HCT116 (cell line): ENCODE measurements at regions not wholly inside any gene's neighbourhood (a gene's known extent, or its start where the extent isn't known, plus 50 kb on each side); places are given as distances from the start of the nearest gene placed in this dataset.

Experiments used
- POLR2A ChIP-seq: IDR thresholded peaks from 2 replicates; pipeline ENCODE4 v1.7.0; 2011; ENCODE audit warnings: borderline replicate concordance; ENCODE audit not compliant: insufficient read depth, insufficient read length; ENCODE audit errors: extremely low read depth
- SP1 ChIP-seq: IDR thresholded peaks from 2 replicates; pipeline ENCODE4 v1.6.1; 2012; ENCODE audit warnings: low read depth
- ZNF274 ChIP-seq: fragments of 200-500 bp; sonication (Bioruptor generic); IDR thresholded peaks from 2 replicates; pipeline ENCODE4 v1.6.1; 2014; ENCODE audit warnings: mild to moderate bottlenecking, low read depth, low read length, inconsistent platforms
- TF ChIP-seq, protein P1 (sequence below): IDR thresholded peaks from 2 replicates; pipeline ENCODE4 v1.6.1; 2012; ENCODE audit warnings: low read depth
- TF ChIP-seq, protein P2 (sequence below), 3 experiments: fragments of 200-600 bp in 1 of 3; sonication (generic) in 1 of 3; IDR thresholded peaks in 2 of 3; conservative IDR thresholded peaks in 1 of 3; 2 replicates each; pipeline ENCODE4 v1.5.1; 2012 to 2017; ENCODE audit warnings: low read depth in 2 of 3, low read length in 2 of 3, antibody characterized with exemption in 1 of 3, borderline replicate concordance in 1 of 3, control low read depth in 1 of 3, mild to moderate bottlenecking in 1 of 3, mixed read lengths in 1 of 3, mixed run types in 1 of 3, moderate library complexity in 1 of 3; ENCODE audit not compliant: insufficient read depth in 1 of 3
- TF ChIP-seq, protein P3 (sequence below): IDR thresholded peaks from 2 replicates; pipeline ENCODE4 v1.6.1; 2011; ENCODE audit warnings: mild to moderate bottlenecking, low read length, moderate library complexity; ENCODE audit not compliant: insufficient replicate concordance; ENCODE audit errors: extremely low read depth

- TF ChIP-seq, protein P1, sequence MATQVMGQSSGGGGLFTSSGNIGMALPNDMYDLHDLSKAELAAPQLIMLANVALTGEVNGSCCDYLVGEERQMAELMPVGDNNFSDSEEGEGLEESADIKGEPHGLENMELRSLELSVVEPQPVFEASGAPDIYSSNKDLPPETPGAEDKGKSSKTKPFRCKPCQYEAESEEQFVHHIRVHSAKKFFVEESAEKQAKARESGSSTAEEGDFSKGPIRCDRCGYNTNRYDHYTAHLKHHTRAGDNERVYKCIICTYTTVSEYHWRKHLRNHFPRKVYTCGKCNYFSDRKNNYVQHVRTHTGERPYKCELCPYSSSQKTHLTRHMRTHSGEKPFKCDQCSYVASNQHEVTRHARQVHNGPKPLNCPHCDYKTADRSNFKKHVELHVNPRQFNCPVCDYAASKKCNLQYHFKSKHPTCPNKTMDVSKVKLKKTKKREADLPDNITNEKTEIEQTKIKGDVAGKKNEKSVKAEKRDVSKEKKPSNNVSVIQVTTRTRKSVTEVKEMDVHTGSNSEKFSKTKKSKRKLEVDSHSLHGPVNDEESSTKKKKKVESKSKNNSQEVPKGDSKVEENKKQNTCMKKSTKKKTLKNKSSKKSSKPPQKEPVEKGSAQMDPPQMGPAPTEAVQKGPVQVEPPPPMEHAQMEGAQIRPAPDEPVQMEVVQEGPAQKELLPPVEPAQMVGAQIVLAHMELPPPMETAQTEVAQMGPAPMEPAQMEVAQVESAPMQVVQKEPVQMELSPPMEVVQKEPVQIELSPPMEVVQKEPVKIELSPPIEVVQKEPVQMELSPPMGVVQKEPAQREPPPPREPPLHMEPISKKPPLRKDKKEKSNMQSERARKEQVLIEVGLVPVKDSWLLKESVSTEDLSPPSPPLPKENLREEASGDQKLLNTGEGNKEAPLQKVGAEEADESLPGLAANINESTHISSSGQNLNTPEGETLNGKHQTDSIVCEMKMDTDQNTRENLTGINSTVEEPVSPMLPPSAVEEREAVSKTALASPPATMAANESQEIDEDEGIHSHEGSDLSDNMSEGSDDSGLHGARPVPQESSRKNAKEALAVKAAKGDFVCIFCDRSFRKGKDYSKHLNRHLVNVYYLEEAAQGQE: no peak
- TF ChIP-seq, protein P2, sequence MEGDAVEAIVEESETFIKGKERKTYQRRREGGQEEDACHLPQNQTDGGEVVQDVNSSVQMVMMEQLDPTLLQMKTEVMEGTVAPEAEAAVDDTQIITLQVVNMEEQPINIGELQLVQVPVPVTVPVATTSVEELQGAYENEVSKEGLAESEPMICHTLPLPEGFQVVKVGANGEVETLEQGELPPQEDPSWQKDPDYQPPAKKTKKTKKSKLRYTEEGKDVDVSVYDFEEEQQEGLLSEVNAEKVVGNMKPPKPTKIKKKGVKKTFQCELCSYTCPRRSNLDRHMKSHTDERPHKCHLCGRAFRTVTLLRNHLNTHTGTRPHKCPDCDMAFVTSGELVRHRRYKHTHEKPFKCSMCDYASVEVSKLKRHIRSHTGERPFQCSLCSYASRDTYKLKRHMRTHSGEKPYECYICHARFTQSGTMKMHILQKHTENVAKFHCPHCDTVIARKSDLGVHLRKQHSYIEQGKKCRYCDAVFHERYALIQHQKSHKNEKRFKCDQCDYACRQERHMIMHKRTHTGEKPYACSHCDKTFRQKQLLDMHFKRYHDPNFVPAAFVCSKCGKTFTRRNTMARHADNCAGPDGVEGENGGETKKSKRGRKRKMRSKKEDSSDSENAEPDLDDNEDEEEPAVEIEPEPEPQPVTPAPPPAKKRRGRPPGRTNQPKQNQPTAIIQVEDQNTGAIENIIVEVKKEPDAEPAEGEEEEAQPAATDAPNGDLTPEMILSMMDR (IDR thresholded peaks at IDR 0.05 in 2 of 3, conservative IDR thresholded peaks at IDR 0.05 in 1 of 3; ENCODE audit: borderline replicate concordance in 1 of 3, insufficient read depth in 1 of 3, low read depth in 2 of 3, low read length in 2 of 3): no peak
- TF ChIP-seq ZNF274 (no peak), POLR2A (no peak), SP1 (no peak)
- TF ChIP-seq, protein P3, sequence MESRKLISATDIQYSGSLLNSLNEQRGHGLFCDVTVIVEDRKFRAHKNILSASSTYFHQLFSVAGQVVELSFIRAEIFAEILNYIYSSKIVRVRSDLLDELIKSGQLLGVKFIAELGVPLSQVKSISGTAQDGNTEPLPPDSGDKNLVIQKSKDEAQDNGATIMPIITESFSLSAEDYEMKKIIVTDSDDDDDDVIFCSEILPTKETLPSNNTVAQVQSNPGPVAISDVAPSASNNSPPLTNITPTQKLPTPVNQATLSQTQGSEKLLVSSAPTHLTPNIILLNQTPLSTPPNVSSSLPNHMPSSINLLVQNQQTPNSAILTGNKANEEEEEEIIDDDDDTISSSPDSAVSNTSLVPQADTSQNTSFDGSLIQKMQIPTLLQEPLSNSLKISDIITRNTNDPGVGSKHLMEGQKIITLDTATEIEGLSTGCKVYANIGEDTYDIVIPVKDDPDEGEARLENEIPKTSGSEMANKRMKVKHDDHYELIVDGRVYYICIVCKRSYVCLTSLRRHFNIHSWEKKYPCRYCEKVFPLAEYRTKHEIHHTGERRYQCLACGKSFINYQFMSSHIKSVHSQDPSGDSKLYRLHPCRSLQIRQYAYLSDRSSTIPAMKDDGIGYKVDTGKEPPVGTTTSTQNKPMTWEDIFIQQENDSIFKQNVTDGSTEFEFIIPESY: no peak
These were observed 109.6 kb upstream of the KIT start for GRCh38 chr4:54548098-54548620.
